Naive thymus-derived CD4-positive, alpha-beta T cell (primary cell): ENCODE measurements at regions not wholly inside any gene's neighbourhood (a gene's known extent, or its start where the extent isn't known, plus 50 kb on each side); places are given as distances from the start of the nearest gene placed in this dataset.

Experiments
- ATAC-seq: fragments of 150-1000 bp; cut with Tn5 transposase; 2 replicates; pipeline ENCODE4 v1.10.0; 2021; ENCODE audit warnings: mild to moderate bottlenecking, moderate library complexity
- CTCF ChIA-PET: fragments of 350-600 bp; sonication (Branson Sonifier 250); formaldehyde crosslinking; loops from one replicate; lab custom pipeline; 2021; ENCODE audit warnings: antibody characterized with exemption; lab: Charles Lee
- POLR2A ChIA-PET: fragments of 350-600 bp; sonication (Branson Sonifier 250); formaldehyde crosslinking; loops from one replicate; lab custom pipeline; 2021; ENCODE audit warnings: antibody characterized with exemption, inconsistent platforms; lab: Charles Lee
- DNase-seq, 9 donors: peaks; one replicate each; pipeline versions ENCODE4 v3.0.0 to v3.0.0-alpha.2; 2020 to 2022; ENCODE audit warnings: mixed read lengths in 1 of 9
- H3K27ac ChIP-seq: one replicate; pipeline ENCODE4 v1.7.0; 2013; ENCODE audit warnings: mild to moderate bottlenecking, low read depth, low read length, moderate library complexity
- H3K27me3 ChIP-seq, 2 donors: one replicate each; pipeline ENCODE4 v1.7.0; 2013; ENCODE audit warnings: low read length in 2 of 2, mild to moderate bottlenecking in 2 of 2, moderate library complexity in 2 of 2; ENCODE audit not compliant: control insufficient read depth in 2 of 2, insufficient read depth in 2 of 2
- H3K36me3 ChIP-seq, 3 experiments: 1 replicate in 2 of 3; 2 replicates in 1 of 3; pipeline ENCODE4 v1.7.0; 2013; ENCODE audit warnings: low read length in 3 of 3, mild to moderate bottlenecking in 3 of 3, moderate library complexity in 1 of 3; ENCODE audit not compliant: insufficient read depth in 3 of 3, control insufficient read depth in 2 of 3
- H3K4me1 ChIP-seq, 2 donors: one replicate each; pipeline ENCODE4 v1.7.0; 2013; ENCODE audit warnings: low read length in 2 of 2, mild to moderate bottlenecking in 2 of 2, moderate library complexity in 1 of 2; ENCODE audit not compliant: control insufficient read depth in 2 of 2, insufficient read depth in 2 of 2
- H3K4me3 ChIP-seq: 2 replicates; pipeline ENCODE4 v1.7.0; 2013; ENCODE audit warnings: mild to moderate bottlenecking, low read length
- H3K9me3 ChIP-seq, 3 experiments: 1 replicate in 2 of 3; 2 replicates in 1 of 3; pipeline ENCODE4 v1.7.0; 2013; ENCODE audit warnings: low read length in 3 of 3; ENCODE audit not compliant: control insufficient read depth in 2 of 3
- H3K27ac Mint-ChIP-seq, 9 donors: one replicate each; pipeline ENCODE4 v1.8.0; 2020 to 2022; ENCODE audit warnings: mixed read lengths in 9 of 9, mild to moderate bottlenecking in 8 of 9, moderate library complexity in 5 of 9, inconsistent platforms in 2 of 9
- H3K27me3 Mint-ChIP-seq, 5 donors: one replicate each; pipeline ENCODE4 v1.8.0; 2021 to 2022; ENCODE audit warnings: mixed read lengths in 5 of 5, mild to moderate bottlenecking in 1 of 5
- H3K36me3 Mint-ChIP-seq, 5 donors: one replicate each; pipeline ENCODE4 v1.8.0; 2020 to 2022; ENCODE audit warnings: mixed read lengths in 5 of 5, mild to moderate bottlenecking in 3 of 5, inconsistent platforms in 1 of 5
- H3K4me1 Mint-ChIP-seq, 7 donors: one replicate each; pipeline ENCODE4 v1.8.0; 2020 to 2022; ENCODE audit warnings: mixed read lengths in 7 of 7, mild to moderate bottlenecking in 3 of 7, inconsistent platforms in 1 of 7
- H3K4me3 Mint-ChIP-seq, 10 donors: one replicate each; pipeline ENCODE4 v1.8.0; 2020 to 2022; ENCODE audit warnings: mild to moderate bottlenecking in 10 of 10, mixed read lengths in 10 of 10, moderate library complexity in 6 of 10, inconsistent platforms in 2 of 10
- H3K9me3 Mint-ChIP-seq, 11 donors: one replicate each; pipeline ENCODE4 v1.8.0; 2020 to 2022; ENCODE audit warnings: mixed read lengths in 11 of 11, mild to moderate bottlenecking in 4 of 11, inconsistent platforms in 1 of 11, moderate library complexity in 1 of 11
- intact Hi-C, 2 donors: fragments of 100-400 bp; cut with micrococcal nuclease; formaldehyde crosslinking; loops; one replicate each; pipeline ENCODE4 v1.15.1; 2023

DNA sequence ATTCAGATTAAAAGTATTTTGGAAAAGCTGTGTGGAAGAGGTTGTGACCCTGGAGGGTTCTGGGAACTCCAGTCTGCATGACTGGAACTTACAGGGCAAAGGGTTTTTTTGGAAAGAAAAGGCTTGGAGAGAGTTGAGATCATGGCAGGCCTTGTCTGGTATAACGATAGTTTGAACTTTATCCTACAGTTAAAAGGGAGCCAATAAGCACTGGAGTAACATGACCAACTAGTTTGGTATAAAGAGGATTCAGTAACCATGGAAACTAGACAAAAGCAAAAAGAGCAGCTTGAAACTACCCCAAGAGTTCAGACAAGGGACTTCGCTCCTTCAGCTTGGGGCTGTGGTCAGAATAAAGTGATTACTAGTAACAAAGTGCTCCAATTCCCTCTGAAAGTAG is 151.2 kb upstream of the TMCO5A start:
- no peak overlapping the region for H3K27ac Mint-ChIP-seq
- H3K9me3 Mint-ChIP-seq: peaks cover 0 to 7% (median 0%) of the 10 kb centered on the region in 11 donors
- Histone ChIP-seq H3K4me1 (no peaks in the 10 kb centered on the region), H3K9me3 (no peaks in the 10 kb centered on the region), H3K36me3 (no peaks in the 10 kb centered on the region), H3K27me3 (no peaks in the 10 kb centered on the region), H3K4me3 (no peak overlapping the region), H3K27ac (no peak overlapping the region)
- H3K4me3 Mint-ChIP-seq: no peak overlapping the region
- H3K4me1 Mint-ChIP-seq: no peaks in the 10 kb centered on the region
- peaks cover 0 to 10% (median 0%) of the 10 kb centered on the region in 5 donors for H3K27me3 Mint-ChIP-seq
- DNase-seq: no peak
- no peaks in the 10 kb centered on the region for H3K36me3 Mint-ChIP-seq
- POLR2A ChIA-PET: no interaction called here
- intact Hi-C loops: no loop called here
- no peak for ATAC-seq
- CTCF ChIA-PET: interaction anchor here (0.7 kb wide), 1 partner anchor 32 kb away, joined by 4 read pairs; no protein-coding TSS in a partner anchor

DNA sequence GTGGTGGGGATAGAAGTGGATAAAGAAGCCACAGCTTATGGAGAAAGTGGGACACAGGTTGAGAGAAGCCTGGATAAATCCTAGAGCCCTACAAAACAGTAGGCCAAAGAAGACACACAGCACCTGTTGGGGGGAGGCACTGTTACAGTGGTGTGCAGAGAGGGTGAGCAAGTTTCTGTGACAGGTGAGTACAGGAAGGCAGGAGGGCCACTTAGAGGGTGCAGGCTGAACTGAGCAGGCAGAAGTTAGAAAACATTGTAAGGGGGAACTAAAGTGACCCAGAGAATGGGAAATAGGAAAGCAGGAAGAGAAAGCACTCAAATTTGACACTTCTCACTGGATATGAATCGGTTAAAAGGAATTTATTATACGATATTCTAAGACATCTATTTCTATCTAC is 146.1 kb upstream of the TMCO5A start:
- POLR2A ChIA-PET: no interaction called here
- ATAC-seq (no peak), DNase-seq (no peak)
- H3K27ac ChIP-seq: no peak overlapping the region
- no peak overlapping the region for H3K4me3 ChIP-seq
- Mint-ChIP-seq H3K4me1 (no peaks in the 10 kb centered on the region), H3K4me3 (no peak overlapping the region), H3K9me3 (peaks cover 0 to 5% (median 0%) of the 10 kb centered on the region in 11 donors), H3K27ac (no peak overlapping the region), H3K36me3 (no peaks in the 10 kb centered on the region), H3K27me3 (peaks cover 0 to 10% (median 0%) of the 10 kb centered on the region in 5 donors)
- no peaks in the 10 kb centered on the region for H3K27me3 ChIP-seq
- intact Hi-C loops: no loop called here
- CTCF ChIA-PET: no interaction called here
- no peaks in the 10 kb centered on the region for H3K4me1 ChIP-seq
- no peaks in the 10 kb centered on the region for H3K36me3 ChIP-seq
- no peaks in the 10 kb centered on the region for H3K9me3 ChIP-seq

DNA sequence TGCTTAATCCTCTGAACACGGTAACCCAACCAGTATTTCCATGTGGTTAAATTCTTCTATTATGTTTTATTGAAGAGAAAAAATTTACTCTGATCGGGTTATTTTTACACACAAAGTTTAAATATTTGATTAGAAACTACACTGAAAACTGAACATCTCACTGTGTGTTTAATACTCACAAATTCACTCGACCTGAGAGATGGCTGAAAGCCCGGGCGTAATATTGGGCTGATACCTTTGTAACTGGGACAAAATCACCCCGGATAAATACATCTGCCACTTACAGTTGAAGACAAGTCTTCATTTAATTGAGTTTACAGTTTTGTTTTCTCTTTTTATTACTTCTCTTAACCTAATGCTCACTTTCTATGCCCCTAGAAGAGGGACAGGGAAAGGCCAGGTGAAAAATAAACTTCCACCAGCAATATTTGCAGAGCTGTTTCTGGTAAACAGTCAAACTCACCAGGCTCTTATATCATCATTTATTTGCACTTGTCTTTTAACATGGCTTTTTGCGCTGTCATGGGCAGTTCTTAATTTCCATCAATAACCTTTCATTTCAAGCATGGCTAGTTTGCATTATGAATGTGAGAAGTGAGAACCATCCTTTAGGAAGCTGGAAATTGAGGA is 145.6 kb upstream of the TMCO5A start:
- intact Hi-C loops: no loop called here
- CTCF ChIA-PET: no interaction called here

DNA sequence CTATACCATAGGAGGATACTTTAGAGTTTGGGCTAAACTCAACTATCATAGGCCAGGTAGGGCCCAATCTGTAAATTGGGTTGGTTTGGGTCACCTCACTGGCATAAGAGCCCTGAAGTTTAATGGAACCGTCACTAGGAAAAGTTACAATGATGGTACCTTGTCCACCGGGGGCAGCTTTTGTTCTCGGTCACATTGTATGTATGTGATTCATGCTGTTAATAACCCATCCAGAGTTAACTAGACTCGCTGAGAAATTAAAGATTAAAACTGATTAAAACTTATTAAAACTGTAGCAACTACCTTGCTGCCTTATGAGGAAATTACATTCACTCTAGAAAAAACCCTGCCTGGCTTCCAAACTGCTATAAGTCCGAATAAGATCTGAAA is 145.0 kb upstream of the TMCO5A start:
- no peaks in the 10 kb centered on the region for H3K4me1 ChIP-seq
- Mint-ChIP-seq H3K4me3 (no peak overlapping the region), H3K27me3 (peaks cover 0 to 10% (median 0%) of the 10 kb centered on the region in 5 donors), H3K36me3 (no peaks in the 10 kb centered on the region), H3K9me3 (peaks cover 0 to 5% (median 0%) of the 10 kb centered on the region in 11 donors), H3K27ac (no peak overlapping the region), H3K4me1 (no peaks in the 10 kb centered on the region)
- H3K27ac ChIP-seq: no peak overlapping the region
- H3K27me3 ChIP-seq: no peaks in the 10 kb centered on the region
- POLR2A ChIA-PET: no interaction called here
- H3K4me3 ChIP-seq: no peak overlapping the region
- intact Hi-C loops: no loop called here
- H3K36me3 ChIP-seq: no peaks in the 10 kb centered on the region
- H3K9me3 ChIP-seq: no peaks in the 10 kb centered on the region
- ATAC-seq (no peak), DNase-seq (no peak)
- CTCF ChIA-PET: no interaction called here

More for the DNA sequence above, 145.6 kb upstream of the TMCO5A start:
- no peak for DNase-seq
- Histone ChIP-seq H3K4me3 (no peak overlapping the region), H3K27me3 (no peaks in the 10 kb centered on the region), H3K36me3 (no peaks in the 10 kb centered on the region), H3K9me3 (no peaks in the 10 kb centered on the region), H3K4me1 (no peaks in the 10 kb centered on the region), H3K27ac (no peak overlapping the region)
- H3K4me1 Mint-ChIP-seq: no peaks in the 10 kb centered on the region
- POLR2A ChIA-PET: no interaction called here
- peaks cover 0 to 5% (median 0%) of the 10 kb centered on the region in 11 donors for H3K9me3 Mint-ChIP-seq
- H3K27me3 Mint-ChIP-seq: peaks cover 0 to 10% (median 0%) of the 10 kb centered on the region in 5 donors
- no peaks in the 10 kb centered on the region for H3K36me3 Mint-ChIP-seq
- ATAC-seq: no peak
- H3K4me3 Mint-ChIP-seq: no peak overlapping the region
- H3K27ac Mint-ChIP-seq: no peak overlapping the region

DNA sequence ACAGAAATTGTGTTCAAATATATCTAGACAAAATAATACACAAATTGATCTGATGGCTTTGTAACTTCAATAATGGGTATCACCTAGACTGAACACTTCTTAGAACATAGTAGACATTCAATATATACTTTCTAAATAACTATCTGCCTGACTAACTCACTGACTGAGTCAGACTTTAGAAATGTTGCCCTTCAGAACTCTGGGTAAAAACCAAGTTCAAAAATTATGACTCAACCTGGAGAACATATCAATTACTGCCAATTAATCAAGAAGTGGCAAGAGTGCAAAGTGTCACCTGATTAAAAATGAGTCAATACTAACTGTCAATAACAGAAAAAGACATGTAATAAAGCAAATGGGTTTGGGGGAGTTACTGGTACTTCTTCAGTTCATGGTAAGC is 144.6 kb upstream of the TMCO5A start:
- Mint-ChIP-seq H3K4me3 (no peak overlapping the region), H3K36me3 (no peaks in the 10 kb centered on the region), H3K9me3 (peaks cover 0 to 5% (median 0%) of the 10 kb centered on the region in 11 donors), H3K27me3 (peaks cover 0 to 10% (median 0%) of the 10 kb centered on the region in 5 donors), H3K27ac (no peak overlapping the region), H3K4me1 (no peaks in the 10 kb centered on the region)
- H3K4me3 ChIP-seq: no peak overlapping the region
- no peaks in the 10 kb centered on the region for H3K4me1 ChIP-seq
- DNase-seq (no peak), ATAC-seq (no peak)
- H3K36me3 ChIP-seq: no peaks in the 10 kb centered on the region
- no peak overlapping the region for H3K27ac ChIP-seq
- CTCF ChIA-PET: no interaction called here
- intact Hi-C loops: no loop called here
- no peaks in the 10 kb centered on the region for H3K27me3 ChIP-seq
- no peaks in the 10 kb centered on the region for H3K9me3 ChIP-seq
- POLR2A ChIA-PET: no interaction called here

DNA sequence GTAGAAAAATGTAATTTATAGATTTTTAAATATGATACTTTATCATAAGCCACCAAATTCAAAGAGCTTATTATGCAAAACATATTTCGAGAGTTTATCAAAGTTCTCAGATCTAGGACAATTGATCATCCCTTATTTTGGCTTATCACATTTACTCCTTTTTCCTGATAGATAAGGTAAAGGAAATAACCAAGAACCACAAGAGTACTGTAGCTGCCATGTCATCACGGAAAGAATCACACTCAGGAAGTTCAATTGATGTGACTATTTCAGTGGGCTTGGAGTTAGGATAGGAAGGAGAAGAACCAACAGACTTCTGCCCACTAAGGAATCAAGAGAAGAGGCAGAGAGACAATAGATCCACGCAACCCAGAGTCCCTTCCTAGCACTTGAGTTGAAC is 142.7 kb upstream of the TMCO5A start:
- no peaks in the 10 kb centered on the region for H3K27me3 ChIP-seq
- ATAC-seq (no peak), DNase-seq (no peak)
- H3K9me3 ChIP-seq: no peaks in the 10 kb centered on the region
- H3K4me1 Mint-ChIP-seq: no peaks in the 10 kb centered on the region
- ChIA-PET POLR2A (no interaction called here), CTCF (no interaction called here)
- H3K9me3 Mint-ChIP-seq: peaks cover 0 to 8% (median 0%) of the 10 kb centered on the region in 11 donors
- no peak overlapping the region for H3K27ac Mint-ChIP-seq
- no peaks in the 10 kb centered on the region for H3K36me3 Mint-ChIP-seq
- H3K27ac ChIP-seq: no peak overlapping the region
- H3K4me3 ChIP-seq: no peak overlapping the region
- H3K4me1 ChIP-seq: no peaks in the 10 kb centered on the region
- peaks cover 0 to 6% (median 4%) of the 10 kb centered on the region in 5 donors for H3K27me3 Mint-ChIP-seq
- no peaks in the 10 kb centered on the region for H3K36me3 ChIP-seq
- intact Hi-C loops: no loop called here
- H3K4me3 Mint-ChIP-seq: no peak overlapping the region

DNA sequence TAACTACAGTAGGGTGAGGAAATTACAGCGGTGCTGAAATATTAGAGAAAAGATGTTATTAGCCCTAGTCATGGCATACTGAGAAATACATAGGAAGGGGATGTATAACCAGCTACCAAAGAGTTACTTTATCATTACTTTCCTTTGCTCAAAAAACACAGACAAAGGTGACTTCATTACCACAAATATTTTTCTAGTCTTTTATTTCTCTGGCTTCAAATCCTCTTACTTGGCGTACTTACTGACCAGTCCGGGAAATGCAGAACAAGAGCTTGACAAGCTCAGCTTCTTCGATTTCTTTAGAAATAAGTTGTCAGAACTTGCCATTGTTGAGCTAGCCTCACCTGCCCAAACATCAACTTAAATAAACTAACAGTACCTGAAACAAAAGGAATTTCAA is 142.1 kb upstream of the TMCO5A start:
- ATAC-seq: no peak
- H3K4me3 Mint-ChIP-seq: no peak overlapping the region
- CTCF ChIA-PET: no interaction called here
- H3K27ac Mint-ChIP-seq: no peak overlapping the region
- POLR2A ChIA-PET: no interaction called here
- Histone ChIP-seq H3K36me3 (no peaks in the 10 kb centered on the region), H3K27ac (no peak overlapping the region), H3K4me1 (no peaks in the 10 kb centered on the region), H3K27me3 (no peaks in the 10 kb centered on the region), H3K4me3 (no peak overlapping the region), H3K9me3 (no peaks in the 10 kb centered on the region)
- no peaks in the 10 kb centered on the region for H3K4me1 Mint-ChIP-seq
- H3K36me3 Mint-ChIP-seq: no peaks in the 10 kb centered on the region
- intact Hi-C loops: no loop called here
- peaks cover 0 to 8% (median 0%) of the 10 kb centered on the region in 11 donors for H3K9me3 Mint-ChIP-seq
- peaks cover 0 to 6% (median 4%) of the 10 kb centered on the region in 5 donors for H3K27me3 Mint-ChIP-seq
- no peak for DNase-seq
